CD4-positive, alpha-beta T cell treated with Interleukin-1 beta for 1 hour (primary cell): ENCODE measurements at regions not wholly inside any gene's neighbourhood (a gene's known extent, or its start where the extent isn't known, plus 50 kb on each side); places are given as distances from the start of the nearest gene placed in this dataset.
"Not testable (repeated sequence)": the region's sequence is repeated elsewhere in the genome, so short reads cannot be mapped to it uniquely, and the experiment has no call there.

Experiments
- DNase-seq, 2 donors: peaks; one replicate each; pipeline ENCODE4 v3.0.0-alpha.2; 2020 to 2022

DNA sequence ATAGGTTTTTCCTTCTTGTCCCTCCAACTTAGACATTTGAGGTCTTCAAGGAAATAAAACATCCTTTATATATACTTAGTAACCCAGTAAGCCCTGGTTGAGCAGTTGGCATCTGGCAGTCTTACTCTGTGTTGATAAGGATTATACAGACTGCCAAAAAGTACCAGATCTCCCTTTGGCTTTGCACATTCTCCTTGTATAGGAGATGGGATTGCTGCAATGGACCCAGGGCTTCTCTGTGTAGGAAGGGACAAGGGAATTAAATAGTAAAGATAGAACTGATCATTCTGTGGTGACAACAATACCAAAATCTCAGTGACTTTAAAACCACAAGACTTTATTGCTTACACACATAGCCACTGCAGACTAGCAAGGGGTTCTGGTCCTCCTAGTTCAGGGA is 180.1 kb upstream of the CCDC196 start:
- no peak for DNase-seq

DNA sequence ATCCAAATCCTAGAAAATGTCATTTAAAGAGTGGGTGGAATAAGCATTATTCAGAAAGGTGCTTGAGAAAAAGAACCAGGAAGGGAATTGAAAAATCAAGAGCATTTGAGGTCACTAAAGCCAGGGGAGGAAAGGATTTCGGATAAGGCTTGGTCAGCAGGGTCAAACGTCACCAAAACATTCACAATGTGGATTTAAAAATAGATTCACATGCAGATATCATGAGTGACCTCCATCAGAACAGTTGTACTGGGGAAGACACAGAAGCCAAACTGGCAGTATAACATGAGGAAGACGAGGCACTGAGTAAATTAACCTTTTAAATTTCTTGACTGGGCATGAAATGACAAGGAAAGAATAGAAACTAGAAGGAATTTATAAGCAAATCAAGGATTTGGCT is 175.1 kb upstream of the CCDC196 start:
- no peak for DNase-seq

DNA sequence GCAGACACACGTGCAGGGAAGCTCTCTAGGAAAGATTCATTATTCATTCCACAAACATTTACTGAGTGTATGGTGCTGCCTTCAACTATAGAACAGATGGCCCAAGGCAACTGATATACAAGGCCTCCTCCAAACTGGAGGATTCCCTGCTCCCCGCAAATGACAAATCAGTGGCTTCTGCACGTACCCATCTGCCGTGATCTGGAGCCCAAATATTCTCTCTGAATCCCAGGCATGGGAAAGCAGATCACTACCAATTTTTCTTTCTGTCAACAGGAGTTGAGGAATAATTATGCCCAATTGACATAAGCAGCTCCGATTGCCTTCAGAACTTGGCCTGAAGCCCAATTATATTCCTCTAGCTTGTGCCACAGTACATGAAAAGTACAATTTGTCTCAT is 174.2 kb upstream of the CCDC196 start:
- no peak for DNase-seq

DNA sequence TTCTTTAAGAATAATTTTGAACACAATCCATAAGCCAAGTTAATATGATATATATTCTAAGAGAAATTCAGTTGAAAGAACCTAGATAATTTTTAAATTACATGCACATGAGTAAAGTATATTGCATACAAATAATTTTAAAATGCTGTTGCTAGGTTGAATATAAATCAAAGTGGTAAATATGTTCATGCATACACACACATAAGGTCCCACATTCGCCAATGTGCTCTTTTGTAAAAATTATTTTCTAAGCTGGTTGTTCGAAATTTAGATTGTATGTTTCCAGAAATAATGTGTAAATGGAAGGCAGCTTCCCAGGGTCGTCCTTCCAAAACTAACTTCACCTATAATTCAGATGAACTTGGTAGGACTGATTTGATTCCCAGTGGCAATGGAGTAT is 173.7 kb upstream of the CCDC196 start:
- no peak for DNase-seq

DNA sequence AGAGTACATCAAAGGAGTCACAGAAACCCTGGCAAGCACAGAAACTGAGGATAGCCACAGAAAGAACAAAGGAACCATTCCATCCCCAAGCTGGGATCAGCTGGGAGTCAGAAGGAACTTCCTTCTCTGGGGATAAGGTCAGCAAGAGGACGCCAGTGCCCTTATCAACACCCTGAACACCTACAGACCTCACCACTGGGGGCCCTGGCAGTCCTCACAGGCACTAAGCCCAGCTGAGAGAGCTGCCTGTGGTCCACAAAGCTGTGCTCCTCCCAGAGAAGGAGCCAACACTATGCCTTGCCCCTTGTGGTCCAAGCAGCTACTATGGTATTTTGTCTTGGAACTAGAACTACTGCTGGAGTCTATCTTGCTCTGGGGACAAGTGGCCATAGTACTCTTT is 171.1 kb upstream of the CCDC196 start:
- DNase-seq: no peak

DNA sequence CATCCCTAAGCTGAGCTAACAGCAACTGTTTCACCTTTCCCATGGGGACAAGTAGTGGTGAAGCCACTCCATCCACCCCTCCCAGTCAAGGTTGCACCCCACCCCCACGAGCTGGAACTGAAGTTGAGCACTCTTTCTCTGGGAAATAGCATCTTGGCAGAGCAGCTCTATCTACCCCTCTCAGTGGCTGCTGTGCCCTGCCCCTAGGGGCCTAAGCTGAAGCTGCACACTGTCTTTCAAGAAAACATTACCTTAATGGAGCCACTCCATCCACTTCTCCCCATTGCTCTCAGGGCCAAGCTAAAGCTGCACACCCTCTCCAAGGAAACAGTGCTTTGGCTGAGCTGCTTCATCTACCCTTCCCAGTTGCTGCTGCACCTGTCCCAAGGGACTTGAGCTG is 170.6 kb upstream of the CCDC196 start:
- no peak for DNase-seq

DNA sequence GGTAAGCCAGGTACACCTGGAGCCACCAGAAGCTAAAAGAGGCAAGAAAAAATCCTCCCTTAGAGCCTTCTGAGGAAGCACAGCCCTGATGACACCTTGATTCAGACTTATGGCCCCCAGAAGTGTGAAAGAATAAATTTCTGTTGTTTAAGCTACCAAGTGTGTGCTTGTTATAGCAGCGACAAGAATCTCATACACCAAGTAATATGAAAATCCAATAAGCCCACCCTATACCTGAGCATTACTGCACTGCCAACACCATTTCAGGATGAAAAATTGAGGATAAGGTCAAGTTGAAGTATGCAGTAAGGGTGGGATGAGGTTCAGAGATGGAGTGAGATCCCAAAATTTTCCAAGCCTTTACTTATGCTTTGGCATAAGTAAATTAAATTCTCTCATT is 163.6 kb upstream of the CCDC196 start:
- no peak for DNase-seq

DNA sequence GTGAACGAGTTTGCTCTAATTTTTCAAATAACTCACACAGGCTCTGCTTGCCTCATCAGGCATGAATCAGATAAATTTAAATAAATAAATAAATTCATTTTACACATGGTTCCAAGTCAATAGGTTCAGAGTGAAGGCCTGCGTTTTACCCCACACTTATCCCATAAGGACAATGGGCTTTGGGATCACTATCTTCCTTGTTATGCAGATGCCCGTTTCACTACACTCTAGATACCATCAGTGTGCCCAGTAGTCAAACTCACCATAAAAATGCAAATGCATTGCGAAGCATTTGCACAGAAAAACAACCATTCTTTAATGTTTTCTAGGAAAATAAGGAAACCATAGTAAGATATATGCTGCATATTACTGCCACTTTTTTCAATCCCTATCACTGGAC is 155.9 kb upstream of the CCDC196 start:
- no peak for DNase-seq

DNA sequence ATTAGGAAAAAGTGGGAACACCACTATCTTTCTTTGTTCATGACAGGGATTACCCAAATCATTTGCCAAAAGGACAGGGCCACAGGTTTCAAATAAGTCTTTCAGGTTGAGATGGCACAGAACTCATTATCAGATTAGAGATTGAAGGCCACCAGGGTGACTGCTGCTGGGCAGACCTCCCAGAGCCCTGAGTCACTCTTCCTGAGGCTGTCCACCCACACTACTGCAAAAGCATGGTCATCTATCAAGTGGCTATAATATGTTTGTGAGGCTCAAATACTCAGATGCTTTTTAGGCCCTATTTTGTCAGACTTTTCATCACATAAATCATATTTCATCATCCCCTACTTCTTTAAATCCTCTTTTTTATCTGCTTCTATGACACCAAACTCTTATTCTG is 155.3 kb upstream of the CCDC196 start:
- no peak for DNase-seq

DNA sequence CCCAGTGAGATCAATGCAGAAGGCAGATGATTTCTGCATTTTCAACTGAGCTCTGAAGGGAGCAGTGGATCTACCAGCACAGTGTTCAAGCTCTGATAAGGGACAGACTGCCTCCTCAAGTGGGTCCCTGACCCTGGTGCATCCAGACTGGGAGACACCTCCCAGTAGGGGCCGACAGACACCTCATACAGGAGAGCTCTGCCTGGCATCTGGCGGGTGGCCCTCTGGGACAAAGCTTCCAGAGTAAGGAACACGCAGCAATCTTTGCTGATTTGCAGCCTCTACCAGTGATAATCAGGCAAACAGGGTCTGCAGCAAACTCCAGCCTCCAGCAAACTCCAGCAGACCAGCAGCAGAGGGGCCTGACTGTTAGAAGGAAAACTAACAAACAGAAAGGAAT is 152.9 kb upstream of the CCDC196 start:
- DNase-seq: not testable (repeated sequence)

DNA sequence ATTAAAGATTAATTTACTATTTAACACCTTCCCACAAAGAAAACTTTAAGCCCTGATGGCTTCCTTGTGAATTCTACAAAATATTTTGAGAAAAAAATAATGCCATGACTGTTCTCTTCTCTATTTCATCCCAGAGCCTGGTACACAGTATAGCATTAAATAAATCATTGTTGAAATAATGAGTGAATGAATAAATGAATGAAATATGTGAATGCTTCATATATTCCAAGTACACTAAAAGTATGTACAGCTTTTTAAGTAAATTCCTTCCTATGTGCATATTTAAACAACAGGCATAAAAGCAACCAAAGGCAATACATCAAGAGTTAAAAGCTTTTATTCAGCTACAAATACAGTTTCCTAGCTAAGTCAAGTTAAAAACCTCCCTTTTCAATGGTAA is 144.9 kb upstream of the CCDC196 start:
- no peak for DNase-seq

DNA sequence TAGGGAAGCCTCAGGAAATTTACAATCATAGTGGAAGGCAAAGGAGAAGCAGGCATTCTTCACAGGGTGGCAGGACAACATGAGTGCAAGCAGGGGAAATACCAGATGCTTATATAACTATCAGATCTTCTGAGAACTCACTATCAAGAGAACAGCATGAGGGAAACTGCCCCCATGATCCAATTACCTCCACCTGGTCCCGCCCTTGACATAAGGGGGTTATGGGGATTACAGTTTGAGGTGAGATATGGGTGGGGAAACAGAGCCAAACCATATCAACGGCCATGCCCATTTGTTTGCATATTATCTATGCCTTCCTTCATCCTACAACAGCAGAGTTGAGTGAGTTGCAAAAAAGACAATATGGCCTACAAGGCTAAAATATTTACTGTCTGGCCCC is 140.2 kb upstream of the CCDC196 start:
- no peak for DNase-seq

DNA sequence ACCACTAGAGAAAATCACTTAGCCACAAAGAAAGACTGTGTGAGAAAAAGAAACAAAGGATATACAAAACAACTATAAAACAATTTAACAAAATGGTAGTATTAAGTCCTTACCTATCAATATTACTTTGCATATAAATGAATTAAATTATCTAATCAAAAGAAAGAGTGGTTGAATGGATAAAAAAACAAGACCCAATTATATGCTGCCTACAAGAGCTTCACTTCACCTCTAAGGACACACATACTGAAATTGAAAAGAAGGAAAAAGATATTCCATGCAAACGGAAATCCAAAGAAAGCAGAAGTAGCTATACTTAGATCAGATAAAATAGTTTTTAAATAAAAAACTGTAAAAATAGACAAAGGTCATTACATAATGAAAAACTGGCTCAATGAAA is 134.9 kb upstream of the CCDC196 start:
- DNase-seq: no peak

DNA sequence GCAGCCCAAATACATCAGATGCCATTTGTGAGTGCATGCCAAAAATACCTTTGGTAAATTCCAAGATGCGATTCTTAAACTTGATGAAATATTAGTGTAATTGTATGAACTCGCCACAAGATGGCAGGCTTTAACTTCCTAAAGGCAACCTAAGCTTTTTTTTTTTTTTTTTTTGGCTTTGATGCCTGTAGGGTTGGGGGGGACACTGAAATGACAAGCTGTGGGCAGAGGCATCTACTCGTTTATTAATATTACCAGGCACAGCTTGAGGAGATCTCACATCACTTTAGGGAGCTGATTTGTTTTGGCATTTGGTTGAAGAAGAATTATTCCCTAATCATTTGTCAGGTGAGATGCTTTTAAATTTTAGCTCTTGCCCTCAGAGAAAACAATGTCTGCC is 126.7 kb upstream of the CCDC196 start:
- peak in 1 of 2 donors; percentile 46 for DNase-seq

DNA sequence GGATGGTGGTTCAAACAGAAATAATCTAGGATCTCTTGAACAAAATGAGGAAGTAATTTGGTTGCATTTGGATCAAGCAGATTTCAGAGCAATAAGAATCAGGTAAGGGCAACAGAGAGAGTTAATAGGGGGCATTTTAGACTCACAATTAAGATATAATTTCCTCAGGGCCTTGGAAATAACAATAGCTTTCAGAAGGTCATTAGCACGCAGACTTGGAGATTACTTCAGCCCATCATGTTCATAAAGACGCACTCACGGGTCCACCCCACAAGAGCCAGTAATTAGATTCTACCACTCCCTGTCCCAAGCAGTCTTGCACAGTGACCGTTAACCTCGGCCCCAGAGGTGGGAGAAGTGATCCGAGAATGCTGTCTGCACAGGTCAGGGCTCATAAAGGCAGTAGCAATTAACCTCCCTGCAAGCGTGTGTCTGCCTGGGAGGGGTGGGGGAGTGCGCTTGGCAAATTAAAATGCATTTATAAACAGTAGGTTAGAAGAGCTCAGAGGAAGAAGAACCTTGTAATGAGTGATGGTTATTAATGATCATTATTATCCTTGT is 125.7 kb upstream of the CCDC196 start:
- DNase-seq: no peak

DNA sequence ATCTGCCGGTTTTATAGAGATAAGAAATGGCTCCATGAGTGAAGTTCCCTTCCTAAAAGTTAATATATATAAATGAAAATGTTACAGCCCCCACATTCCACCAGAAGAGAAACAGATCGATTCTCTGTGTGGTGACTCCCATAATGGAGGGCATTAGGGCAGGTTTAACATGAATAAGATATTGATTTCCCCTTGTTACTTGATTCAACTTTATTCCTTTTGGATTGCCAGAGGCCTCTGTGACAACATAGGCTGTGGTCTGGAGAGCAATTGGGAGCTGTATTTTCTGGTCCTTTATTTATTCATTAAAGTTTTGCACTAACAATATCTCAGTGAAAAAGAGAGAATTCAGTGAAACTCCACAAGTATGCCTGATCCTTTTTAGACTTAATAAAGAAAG is 125.2 kb upstream of the CCDC196 start:
- DNase-seq: no peak

DNA sequence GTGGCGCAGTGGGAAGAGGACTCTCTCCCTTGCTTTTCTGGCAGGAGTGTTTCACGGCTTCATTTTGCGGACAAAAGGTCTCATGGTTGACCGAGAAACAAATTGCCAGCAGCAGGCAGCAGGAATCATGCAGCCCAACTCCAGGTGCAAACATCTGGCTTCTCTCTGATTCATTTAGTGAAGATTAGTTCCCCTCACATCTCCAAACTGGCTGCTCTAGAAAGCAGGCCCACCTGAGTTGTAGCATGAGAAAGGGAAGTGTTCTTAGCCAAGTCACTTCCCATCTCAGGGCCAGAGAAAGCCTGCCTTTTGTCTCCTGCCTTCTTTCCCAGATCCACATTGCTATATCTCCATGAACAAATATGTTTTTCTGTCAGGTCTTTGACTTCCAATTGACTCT is 120.8 kb upstream of the CCDC196 start:
- no peak for DNase-seq

DNA sequence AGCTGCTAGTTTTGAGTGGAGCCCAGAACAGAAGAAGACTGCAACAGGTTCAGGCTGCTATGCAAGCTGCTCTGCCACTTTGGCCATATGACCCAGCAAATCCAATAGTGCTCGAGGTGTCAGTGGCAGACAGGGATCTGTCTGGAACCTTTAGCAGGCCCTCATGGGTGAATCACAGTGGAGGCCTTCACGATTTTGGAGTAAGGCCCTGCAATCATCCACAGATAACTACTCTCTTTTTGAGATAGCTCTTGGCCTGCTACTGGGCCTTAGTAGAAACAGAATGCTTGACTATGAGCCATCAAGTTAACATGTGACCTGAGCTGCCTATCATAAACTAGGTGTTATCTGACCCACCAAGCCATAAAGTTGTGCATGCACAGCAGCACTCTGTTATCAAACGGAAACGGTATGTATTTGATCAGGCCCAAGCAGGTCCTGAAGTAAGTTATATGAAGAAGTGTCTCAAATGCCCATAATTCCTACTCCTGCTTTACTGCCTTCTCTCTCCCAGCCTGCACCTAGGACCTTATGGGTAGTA is 116.9 kb upstream of the CCDC196 start:
- no peak for DNase-seq

DNA sequence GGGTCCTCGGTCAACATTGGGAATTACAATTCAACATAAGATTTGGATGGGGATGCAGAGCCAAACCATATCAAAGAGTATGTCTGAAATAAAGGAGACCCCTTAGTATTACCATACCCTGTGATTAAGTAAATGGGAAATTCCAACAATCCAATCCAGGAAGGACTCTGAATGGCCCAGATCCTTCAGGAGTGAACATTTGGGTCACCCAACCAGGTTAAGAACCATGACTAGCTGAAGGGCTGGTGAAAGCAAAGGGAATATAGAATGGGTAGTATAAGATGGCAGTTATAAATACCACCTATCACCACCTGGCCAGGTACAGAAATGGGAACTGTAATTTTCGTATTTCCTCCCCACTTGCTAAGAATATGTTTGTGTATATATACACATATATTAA is 114.4 kb upstream of the CCDC196 start:
- no peak for DNase-seq

DNA sequence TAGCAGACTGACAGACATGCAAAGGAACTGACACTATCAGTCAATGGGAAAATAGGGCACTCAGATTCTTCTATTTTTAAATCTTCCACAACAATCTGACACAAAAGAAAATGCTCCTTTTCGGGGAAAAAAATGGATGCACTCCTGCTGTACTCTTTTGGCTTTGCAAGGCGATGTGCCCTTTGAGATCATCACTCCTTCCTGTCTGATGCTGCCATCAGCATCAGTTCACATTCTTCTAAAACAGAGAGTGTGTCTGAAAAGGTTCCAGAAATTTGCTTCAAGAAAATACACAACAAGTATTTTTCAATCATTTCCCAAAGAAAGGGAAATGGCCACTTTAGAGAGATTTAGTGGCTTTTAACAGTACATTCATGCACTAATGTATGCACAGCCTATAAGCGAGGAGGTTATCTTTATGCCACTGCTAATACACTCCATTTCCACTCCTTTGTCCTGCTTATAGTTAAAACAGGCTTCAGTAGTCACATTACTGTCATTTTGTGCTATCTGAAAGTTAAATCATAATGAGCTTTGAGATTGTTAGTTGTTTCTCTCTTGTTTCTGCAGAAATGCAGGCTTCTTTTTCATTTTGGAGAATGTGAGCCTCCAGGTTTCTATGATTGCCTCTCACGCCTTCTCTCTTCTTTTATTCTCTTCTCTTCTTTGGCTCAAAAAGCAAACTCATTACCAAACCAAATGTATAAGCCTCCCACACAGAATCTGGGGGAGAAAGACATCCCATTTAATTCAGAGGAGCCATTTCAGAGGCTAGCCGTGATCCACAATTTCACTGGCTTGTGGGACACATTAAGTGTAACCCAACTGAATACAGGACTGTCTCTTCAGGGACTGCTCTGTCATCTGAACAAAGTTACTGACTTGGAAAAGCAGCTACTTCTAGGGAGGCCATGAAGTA is 110.9 kb upstream of the CCDC196 start:
- DNase-seq: no peak

DNA sequence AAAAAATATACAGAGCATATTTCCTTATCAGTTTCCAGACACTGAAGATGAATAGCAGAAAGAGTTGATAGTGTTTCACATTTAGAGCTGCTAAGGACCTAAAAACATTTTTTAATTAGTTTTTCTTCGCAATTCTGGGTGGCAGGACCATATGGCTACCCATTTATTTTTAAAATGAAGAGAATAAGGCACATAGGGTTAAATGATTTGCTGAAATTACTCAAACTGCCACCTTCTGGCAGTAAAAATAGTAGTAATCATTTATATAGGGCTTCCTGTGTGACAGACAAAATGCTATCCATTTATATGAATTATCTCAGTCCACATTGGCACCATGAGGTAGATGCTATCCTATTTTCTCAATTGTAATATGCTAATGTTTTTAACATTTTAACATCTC is 108.6 kb upstream of the CCDC196 start:
- DNase-seq: no peak

DNA sequence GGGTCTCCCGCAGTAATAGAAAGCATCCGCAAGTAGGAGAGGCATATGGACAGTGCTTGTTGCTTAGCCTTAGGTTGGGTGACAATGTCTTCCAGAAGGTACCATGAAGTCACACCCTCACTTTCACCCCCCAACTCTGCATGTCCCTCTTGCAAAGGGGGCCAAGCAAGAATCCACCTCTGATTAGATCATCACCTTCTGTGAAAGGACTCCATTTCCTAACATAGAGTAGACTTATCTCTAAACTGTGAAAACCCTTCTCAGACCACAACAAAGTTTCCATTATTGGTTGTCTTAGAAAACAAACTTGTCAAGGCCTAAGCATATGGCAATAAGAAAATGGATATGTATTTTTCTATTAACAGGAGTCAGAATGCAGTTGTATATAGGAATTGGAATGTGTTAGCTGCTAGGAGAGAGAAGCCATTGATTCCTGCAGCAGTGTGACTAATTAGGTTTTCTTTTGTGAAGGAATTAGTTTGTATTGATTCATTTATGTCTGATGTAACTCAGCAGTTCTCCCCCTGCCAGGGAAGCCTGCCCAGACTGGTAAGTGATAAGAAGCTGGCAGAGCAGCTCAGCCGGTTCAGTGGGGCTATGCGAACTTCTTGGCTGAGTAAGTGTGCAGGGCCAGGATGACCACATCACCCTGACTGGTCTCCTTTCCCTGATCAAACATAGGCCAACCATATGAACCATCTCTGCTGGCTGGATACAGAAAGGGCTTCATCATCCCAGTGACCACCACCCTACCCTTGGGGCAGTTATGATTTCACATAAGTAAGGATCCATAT is 107.3 kb upstream of the CCDC196 start:
- DNase-seq: no peak

DNA sequence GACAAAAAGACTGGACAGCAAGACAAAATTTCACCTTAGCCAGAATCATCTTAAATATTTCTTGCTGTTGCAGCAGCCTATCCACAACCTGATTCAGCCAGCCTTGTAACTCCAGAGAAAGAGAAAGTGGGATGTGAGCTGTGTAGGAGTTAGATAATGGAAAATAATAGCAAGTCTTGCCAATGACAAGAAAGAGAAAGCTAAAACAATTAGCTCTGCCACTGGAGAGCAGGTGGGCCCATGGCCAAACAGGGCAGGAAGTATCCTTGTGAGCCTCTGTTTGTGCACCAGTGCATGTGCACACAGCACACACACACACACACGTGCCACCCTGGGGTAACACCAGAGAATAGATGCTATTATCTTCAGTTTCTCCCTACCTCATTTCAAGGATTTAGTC is 106.0 kb upstream of the CCDC196 start:
- DNase-seq: no peak

DNA sequence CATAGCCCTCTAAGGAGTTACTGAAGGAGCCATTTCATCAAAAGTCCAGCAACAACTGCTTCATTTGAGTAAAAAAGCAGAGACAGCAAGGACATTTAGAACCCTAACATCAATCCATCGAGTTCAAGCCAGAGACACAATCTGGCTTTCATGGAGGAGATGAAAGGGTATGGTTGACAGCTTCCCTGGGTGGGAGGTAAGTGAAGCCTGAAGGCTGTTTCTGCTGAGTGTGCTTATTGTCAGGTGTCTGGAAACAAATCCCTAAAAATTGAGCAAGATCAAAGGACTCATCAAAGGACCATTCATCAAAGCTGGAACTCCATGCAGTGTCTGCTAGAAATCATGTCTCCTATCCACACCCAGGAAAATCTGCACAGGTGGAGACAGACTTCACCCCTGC is 104.4 kb upstream of the CCDC196 start:
- no peak for DNase-seq
